Lower leg skin (tissue), 3 donors: ENCODE measurements at regions not wholly inside any gene's neighbourhood (a gene's known extent, or its start where the extent isn't known, plus 50 kb on each side); places are given as distances from the start of the nearest gene placed in this dataset.

Experiments used
- POLR2A ChIP-seq, 2 donors: fragments of 450-650 bp; IDR thresholded peaks; one replicate each; pipeline ENCODE4 v1.6.1; 2016 to 2017; ENCODE audit warnings: antibody characterized with exemption in 2 of 2, mild to moderate bottlenecking in 1 of 2, moderate library complexity in 1 of 2
- TF ChIP-seq, protein P1 (sequence below), 3 donors: fragments of 450-650 bp; IDR thresholded peaks; one replicate each; pipeline ENCODE4 v1.5.1; 2016; ENCODE audit warnings: antibody characterized with exemption in 3 of 3, mild to moderate bottlenecking in 3 of 3, moderate library complexity in 2 of 3

DNA sequence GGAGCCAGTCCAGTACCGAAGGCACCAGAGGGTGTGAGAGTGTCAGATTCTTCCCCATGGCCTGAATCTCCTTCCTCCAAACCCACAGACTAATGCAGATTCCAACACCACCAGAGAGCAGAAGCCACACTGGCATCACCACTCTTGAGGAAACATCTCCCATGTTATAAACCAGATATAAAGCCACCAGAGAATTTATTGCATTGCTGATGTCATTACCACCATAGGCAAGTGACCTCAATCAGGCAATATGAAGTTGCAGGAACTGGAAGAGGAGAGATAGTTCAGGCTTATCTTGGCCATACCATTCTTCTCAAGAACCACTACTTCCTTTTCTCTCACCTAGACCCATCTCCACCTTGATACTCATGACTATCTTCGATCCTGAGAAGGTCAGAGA lies 653.4 kb downstream of the TMEM121 start:
- TF ChIP-seq, protein P1, sequence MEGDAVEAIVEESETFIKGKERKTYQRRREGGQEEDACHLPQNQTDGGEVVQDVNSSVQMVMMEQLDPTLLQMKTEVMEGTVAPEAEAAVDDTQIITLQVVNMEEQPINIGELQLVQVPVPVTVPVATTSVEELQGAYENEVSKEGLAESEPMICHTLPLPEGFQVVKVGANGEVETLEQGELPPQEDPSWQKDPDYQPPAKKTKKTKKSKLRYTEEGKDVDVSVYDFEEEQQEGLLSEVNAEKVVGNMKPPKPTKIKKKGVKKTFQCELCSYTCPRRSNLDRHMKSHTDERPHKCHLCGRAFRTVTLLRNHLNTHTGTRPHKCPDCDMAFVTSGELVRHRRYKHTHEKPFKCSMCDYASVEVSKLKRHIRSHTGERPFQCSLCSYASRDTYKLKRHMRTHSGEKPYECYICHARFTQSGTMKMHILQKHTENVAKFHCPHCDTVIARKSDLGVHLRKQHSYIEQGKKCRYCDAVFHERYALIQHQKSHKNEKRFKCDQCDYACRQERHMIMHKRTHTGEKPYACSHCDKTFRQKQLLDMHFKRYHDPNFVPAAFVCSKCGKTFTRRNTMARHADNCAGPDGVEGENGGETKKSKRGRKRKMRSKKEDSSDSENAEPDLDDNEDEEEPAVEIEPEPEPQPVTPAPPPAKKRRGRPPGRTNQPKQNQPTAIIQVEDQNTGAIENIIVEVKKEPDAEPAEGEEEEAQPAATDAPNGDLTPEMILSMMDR (IDR thresholded peaks at IDR 0.05), result no peak
- no peak for TF ChIP-seq POLR2A (IDR thresholded peaks at IDR 0.05)
